ENCODE measurements at regions not wholly inside any gene's neighbourhood (a gene's known extent, or its start where the extent isn't known, plus 50 kb on each side); places are given as distances from the start of the nearest gene placed in this dataset.

GRCh38 chr6:48701572-48701971, 590.6 kb upstream of the PTCHD4 start:
- TF ChIP-seq YY1 (IDR thresholded peaks at IDR 0.05; ENCODE audit: insufficient read depth, insufficient read length), result no peak
- TF ChIP-seq ZNF274 (IDR thresholded peaks at IDR 0.05; ENCODE audit: low read depth, low read length), result no peak
- TF ChIP-seq SUZ12 (IDR thresholded peaks at IDR 0.05; ENCODE audit: extremely low read depth, insufficient read depth, insufficient read length), result no peak

All from NT2/D1 (cell line).